DMS79 treated with DMSO at 0.1 percent for 48 hours (cell line): ENCODE measurements at regions not wholly inside any gene's neighbourhood (a gene's known extent, or its start where the extent isn't known, plus 50 kb on each side); places are given as distances from the start of the nearest gene placed in this dataset.
A peak's percentile ranks its signal among the peaks of the same experiment; 100 is the strongest.
"Not testable (repeated sequence)": the region's sequence is repeated elsewhere in the genome, so short reads cannot be mapped to it uniquely, and the experiment has no call there.

Source experiments
- DNase-seq: peaks from one replicate; lab custom pipeline; 2025; lab: John Stamatoyannopoulos, UW

DNA sequence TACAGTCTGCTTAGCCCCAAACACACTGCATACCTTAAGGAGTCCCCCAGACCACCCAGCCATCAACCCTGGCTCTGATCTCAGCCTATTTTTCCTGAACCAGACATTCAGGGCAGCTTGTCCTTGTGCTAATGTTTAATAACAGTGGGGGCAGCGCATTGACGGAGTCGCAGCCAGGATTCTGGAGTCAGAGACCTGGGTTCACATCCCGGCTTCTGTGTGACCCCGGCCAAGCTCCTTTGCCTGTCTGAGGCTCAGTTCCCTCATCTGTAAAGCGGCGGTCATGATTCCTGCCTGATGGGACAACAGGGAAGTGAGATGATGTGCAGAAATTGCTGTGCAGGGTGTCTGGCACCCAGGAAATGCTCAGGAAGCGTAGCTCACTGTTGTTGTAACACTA lies 63.1 kb downstream of the MATN1 start:
- DNase-seq: no peak

DNA sequence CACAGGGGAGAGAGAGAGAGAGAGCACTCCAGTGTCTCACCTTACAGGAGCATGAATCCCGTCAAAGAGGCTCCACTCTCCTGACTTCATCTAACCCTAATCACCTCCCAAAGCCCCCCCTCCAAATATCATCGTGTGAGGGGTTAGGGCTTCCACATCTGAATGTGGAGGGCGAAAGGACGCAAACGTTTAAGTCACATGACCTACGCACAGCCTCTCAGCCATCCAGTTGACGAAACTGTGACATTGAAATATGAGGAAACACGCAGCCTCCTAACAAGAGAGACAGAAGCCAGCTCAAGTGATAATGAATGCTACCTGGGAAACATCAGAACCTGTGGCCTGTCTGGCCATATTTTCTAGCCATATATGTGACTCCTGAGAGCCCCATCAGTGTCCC lies 63.7 kb downstream of the MATN1 start:
- DNase-seq: no peak

GRCh38 chr1:30658375-30658774 lies 65.0 kb downstream of the MATN1 start:
- not testable (repeated sequence) for DNase-seq

DNA sequence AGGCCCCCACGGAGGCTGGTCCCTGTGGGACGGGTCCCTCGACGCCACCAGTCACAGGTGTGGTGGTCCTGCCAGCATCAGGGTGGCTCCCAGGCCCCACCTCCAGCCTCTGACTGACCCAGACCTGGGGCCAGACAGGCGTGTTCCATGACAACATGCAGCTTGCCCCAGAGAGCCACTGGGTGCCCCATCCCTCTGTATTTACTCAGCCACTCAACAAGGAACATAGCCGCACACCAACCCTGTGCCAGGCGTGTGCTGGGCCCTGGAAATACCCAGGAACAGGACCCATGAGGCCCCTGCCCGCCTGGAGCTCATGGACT lies 65.4 kb downstream of the MATN1 start:
- no peak for DNase-seq

GRCh38 chr1:30657131-30658013 lies 66.0 kb downstream of the MATN1 start:
- no peak for DNase-seq

- DNase-seq: no peak
Measured at GRCh38 chr1:30656171-30656940, 67.0 kb downstream of the MATN1 start.

DNA sequence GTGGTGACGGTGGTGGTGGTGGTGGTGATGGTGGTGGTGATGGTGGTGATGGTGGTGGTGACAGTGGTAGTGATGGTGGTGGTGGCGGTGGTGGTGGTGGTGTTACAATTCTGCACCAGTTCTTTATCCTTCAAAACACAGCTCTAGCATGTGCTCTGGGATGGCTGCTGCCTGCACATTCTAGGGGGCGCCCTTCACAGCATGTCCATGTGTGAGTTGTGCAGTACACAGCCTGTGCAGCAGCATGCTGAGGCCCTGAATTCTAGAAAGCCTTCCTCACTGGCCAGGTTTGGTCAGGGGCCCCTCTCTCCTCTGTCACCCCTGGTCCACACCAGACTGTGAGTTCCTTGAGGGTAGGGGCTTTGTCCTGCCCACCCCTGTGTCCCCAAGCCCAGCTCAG lies 67.7 kb downstream of the MATN1 start:
- DNase-seq: no peak

DNA sequence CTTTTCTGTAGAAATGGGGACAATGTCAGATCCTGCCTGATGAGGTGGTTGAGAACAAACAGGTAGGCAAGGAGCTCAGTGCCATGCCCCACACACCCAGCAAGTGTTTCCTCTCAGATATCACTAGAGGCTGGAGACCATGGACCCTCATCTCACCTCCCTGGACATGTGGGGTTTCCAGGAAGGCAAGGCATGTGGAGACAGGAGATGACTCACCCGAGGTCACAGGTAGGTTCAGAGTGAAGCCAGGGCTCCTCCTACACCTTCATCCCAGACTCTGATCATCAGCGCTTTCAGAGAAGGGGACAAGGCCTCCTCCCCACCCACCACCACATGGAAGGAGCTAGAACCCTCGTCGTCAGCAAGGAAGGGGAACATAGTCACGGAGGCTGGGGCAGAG lies 69.2 kb downstream of the MATN1 start:
- DNase-seq: no peak

GRCh38 chr1:30652152-30652841 lies 71.1 kb downstream of the MATN1 start:
- peak; percentile 59 for DNase-seq

- not testable (repeated sequence) for DNase-seq
Measured at GRCh38 chr1:30651395-30651794, 72.0 kb downstream of the MATN1 start.

- DNase-seq: no peak
Measured at GRCh38 chr1:30650968-30651320, 72.4 kb downstream of the MATN1 start.

DNA sequence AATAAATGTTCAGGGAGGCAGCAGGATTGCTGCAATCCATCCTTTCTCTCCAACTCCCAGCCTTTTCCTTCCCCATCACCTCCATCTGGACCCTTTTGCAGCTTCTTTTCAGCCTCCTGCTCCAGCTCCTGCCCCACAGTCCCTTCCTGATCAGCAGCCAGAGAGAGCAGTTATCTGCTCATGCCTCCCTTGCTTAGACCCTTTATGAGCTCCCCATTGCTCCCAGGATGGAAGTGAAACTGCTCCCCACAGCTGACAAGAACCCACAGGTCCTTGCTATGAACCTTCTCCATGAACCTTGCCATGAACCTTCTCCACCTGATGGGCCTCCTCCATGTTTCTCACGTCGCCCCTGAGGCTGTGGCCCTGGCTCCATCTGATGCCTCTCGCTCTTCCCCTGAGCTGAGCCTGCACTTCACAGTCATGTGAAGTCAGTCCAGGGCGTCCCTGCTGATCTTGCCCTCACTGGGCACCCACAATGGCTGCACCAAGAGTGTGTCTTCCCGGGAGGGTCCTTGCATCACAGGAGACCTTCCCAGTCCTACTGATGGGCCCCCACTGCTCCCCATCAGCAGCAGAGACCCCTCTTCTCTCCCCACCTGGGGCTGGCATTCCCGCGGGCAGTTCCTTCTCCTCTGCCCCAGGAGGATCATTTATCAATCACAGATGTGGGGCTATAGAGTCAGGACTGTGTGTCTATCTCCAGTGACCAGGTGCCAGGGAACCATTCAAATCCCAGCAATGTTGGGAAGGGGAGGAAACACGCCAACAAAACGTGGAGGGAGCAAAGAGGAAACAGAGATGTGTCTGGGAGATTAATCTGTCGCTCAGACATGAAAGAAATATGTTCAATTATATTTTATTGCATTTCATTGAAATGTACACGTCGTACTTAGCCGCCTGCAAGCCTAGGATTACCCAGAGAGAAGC lies 73.1 kb downstream of the MATN1 start:
- DNase-seq: no peak

DNA sequence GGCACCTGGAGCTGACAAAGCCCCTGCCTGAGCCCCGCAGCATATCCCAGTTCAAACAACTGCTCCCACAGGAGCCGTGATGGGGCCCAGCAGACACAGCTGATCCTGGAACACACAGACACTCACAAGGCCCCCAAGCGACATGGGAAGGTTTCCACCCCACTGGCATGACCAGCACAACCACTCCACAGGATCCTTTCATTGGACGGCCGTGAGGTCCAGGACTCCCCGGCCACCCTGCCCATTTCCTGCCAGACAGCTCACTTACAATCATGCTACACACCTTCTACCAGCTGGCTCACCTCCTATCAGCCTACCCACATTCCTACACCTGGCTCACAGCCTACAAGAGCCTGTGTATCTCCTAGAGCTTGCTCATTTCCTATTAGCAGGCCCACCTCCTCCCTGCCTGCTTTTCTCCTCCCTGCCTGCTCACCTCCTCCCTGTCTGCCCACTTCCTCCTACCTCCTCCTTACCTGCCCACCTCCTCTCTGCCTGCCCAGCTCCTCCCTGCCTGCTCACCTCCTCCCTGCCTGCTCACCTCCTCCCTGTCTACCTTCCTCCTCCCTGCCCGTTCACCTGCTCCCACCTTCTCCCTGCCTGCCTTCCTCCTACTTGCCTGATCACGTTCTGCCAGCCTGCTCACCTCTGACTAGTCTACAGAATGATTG lies 73.9 kb downstream of the MATN1 start:
- DNase-seq: no peak

DNA sequence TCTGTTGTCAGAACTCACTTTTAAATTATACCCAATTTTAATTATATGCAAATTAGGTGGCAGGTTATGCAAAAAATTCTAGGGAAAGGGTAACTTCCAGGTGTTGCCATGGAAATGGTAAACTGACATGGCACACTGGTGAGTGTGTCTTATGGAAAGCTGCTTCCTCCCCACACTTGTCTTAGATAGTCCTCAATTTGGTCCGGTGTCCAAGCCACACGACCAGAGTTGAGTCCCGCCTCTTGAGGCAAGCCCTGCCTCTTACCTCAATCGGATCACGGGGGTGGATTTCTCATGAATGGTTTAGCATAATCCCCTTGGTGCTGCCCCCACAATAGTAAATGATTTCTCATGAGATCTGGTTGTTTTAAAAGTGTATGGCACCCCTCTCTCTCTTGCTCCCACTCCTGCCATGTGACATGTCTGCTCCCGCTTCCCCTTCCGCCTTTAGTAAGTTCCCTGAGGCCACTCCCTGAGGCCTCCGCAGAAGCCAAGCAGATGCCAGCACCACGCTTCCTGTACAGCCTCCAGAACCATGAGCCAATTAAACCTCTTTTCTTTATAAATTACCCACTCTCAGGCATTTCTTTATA lies 74.9 kb downstream of the MATN1 start:
- no peak for DNase-seq

DNA sequence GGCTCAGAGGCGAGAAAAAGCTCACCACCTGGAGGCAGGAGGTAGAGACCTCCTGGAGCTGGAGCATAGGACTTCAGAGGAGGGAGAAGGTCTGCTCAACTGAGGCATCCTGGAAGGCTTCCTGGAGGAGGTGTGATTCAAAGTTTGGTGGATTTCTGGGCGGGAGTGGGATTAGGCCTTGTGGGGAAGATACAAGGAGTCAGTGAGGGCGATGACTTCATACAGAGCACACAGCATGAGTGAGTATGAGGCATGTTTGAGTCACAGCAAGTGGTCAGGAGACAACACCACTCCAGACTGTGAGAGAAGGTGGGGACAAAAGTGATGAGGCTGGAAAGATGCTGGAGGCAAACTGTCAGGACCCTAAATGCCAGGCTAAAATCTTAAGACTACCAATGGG lies 77.6 kb downstream of the MATN1 start:
- DNase-seq: no peak

DNA sequence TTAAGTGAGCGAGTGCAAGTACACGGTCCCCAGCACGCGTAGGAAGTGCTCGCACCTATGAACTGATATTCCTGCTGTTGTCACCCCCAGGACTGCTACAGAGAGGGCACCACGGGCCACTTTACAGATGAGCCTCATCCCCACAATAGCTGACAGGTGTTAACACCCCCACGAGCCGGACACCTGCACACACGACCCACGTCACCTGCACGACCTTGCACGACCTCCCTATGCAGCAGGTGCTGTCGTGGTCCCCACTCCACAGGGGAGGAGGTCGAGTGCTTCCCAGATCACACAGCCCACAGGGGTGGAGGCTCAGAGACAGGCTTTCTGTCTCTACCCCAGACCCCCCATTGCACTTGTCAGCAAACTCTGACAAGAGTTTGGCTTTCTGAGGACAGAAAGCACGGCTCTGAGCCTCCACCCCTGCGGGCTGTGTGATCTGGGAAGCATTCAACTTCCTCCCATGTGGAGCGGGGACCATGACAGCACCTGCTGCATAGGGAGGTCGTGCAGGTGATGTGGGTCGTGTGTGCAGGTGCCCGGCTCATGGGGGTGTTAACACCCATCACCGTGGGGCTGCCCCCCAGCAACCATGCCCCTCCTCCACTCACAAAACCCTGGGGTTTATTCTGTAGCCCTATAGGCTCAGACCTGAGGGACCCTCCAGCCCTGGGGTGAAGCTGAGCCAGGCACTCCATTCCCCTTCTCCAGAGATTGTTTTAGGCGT lies 80.8 kb downstream of the MATN1 start:
- no peak for DNase-seq

DNA sequence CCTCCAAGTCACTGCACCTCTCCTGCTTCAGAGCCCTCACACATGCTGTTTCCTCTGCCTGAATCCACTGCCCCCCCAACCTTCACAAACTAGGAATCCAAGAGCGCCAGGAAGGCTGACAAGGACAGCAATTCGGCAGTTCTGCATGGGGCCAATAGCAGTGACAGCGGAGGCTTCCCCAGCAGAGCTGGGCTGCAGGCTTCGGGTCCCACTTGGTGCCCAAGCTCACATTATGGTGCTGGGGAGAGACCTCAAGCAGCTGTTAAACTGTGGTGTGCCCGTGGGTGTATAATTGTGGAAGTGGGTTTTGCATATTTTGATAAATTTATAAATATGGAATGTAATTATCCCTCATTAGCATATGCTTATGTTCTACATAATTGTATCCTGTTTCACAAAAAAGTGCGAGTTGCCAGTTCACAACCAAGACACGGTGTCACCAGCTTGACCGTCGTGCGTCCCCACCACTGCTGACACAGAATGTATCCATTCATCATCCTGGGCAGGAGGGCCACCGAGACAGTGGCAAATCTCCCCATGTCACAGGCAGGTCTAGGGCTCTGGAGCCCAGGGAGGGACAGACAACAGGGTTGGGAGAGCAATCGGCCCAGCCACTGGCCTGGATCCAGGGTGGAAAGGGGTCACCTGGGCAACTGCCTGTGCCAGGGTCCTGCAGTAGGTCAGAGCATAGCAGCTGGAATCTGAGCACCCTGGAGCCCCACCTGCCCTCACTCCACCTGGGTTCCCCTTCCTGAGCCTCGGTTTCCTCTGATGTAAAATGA lies 81.6 kb downstream of the MATN1 start:
- no peak for DNase-seq

DNA sequence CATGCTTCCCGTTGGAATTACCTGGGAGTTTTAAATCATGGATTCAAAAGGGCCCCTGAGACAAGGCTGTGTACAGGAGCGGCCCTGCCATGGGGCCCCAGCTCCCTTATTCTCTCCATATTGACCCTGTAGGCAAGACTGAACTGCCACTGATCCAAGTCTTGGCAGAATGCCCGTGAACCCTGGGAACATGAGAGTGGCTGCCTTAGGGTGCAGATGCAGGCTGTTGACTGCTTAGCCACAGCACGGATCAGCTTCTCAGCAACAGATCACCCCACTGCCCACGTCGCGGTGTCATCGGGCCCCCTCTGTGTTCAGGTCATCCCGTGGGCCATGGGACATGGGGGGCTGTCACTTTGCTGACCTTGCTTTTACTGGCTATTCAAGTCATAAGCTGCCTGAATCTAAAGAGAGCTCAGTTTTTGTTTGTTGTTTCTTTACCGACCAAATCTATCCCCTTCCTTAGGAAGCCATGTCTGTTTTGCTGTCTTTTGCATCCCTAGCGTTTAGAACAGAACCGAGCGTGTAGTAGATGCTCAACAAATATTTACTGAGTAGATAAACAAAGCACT lies 83.4 kb downstream of the MATN1 start:
- peak; percentile 32 for DNase-seq

GRCh38 chr1:30638811-30639210 lies 84.6 kb downstream of the MATN1 start:
- no peak for DNase-seq
